Nephron (organoid): ENCODE measurements at regions not wholly inside any gene's neighbourhood (a gene's known extent, or its start where the extent isn't known, plus 50 kb on each side); places are given as distances from the start of the nearest gene placed in this dataset.

ENCODE experiments used
- H3K27ac Mint-ChIP-seq, 3 experiments: 2 replicates each; pipeline ENCODE4 v1.8.0; 2020; ENCODE audit warnings: mixed read lengths in 3 of 3, mild to moderate bottlenecking in 2 of 3, moderate library complexity in 1 of 3
- H3K27me3 Mint-ChIP-seq: 2 replicates; pipeline ENCODE4 v1.8.0; 2021; ENCODE audit warnings: low read depth, mild to moderate bottlenecking, moderate library complexity, mixed read lengths
- H3K36me3 Mint-ChIP-seq: 2 replicates; pipeline ENCODE4 v1.8.0; 2020; ENCODE audit warnings: low read depth, mixed read lengths
- H3K4me1 Mint-ChIP-seq: 2 replicates; pipeline ENCODE4 v1.8.0; 2020; ENCODE audit warnings: mixed read lengths
- H3K4me3 Mint-ChIP-seq, 3 experiments: 2 replicates each; pipeline ENCODE4 v1.8.0; 2020; ENCODE audit warnings: mild to moderate bottlenecking in 3 of 3, mixed read lengths in 3 of 3, moderate library complexity in 2 of 3
- H3K9me3 Mint-ChIP-seq: 2 replicates; pipeline ENCODE4 v1.8.0; 2020; ENCODE audit warnings: mixed read lengths
- TF ChIP-seq, protein P1 (sequence below), 3 experiments: fragments of 200-600 bp; sonication (generic); IDR thresholded peaks; one replicate each; pipeline ENCODE4 v1.5.0; 2021; ENCODE audit warnings: antibody characterized with exemption in 3 of 3; ENCODE audit not compliant: unreplicated experiment in 3 of 3

DNA sequence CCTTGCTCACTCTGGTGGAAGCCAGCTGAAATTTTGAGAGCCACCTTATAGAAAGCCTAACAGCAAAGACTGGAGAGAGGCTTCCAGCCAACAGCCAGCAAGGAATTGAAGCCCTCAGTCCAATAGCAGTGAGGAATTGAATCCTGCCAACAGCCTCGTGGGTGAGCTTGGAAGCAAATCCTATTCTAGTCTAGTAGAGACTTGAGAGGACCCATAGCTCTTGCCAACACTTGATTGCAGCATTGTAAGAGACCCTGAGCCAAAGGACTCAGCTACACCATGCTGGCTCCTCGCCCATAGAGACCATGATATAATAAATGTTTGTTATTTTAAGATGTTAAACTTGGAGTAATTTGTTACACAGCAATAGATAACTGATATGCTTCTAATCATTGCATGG lies 403.0 kb upstream of the TNP1 start:
- Mint-ChIP-seq H3K27ac (peak overlapping the region; percentile 70 to 81 (median 71)), H3K9me3 (peaks cover 18% of the 10 kb centered on the region), H3K4me3 (peak overlapping the region in 1 of 3 experiments; percentile 56), H3K4me1 (peaks cover 50% of the 10 kb centered on the region), H3K36me3 (peaks cover 10% of the 10 kb centered on the region), H3K27me3 (no peaks in the 10 kb centered on the region)
- TF ChIP-seq, protein P1, sequence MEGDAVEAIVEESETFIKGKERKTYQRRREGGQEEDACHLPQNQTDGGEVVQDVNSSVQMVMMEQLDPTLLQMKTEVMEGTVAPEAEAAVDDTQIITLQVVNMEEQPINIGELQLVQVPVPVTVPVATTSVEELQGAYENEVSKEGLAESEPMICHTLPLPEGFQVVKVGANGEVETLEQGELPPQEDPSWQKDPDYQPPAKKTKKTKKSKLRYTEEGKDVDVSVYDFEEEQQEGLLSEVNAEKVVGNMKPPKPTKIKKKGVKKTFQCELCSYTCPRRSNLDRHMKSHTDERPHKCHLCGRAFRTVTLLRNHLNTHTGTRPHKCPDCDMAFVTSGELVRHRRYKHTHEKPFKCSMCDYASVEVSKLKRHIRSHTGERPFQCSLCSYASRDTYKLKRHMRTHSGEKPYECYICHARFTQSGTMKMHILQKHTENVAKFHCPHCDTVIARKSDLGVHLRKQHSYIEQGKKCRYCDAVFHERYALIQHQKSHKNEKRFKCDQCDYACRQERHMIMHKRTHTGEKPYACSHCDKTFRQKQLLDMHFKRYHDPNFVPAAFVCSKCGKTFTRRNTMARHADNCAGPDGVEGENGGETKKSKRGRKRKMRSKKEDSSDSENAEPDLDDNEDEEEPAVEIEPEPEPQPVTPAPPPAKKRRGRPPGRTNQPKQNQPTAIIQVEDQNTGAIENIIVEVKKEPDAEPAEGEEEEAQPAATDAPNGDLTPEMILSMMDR (IDR thresholded peaks at IDR 0.05; ENCODE audit: unreplicated experiment in 3 of 3) = no peak

DNA sequence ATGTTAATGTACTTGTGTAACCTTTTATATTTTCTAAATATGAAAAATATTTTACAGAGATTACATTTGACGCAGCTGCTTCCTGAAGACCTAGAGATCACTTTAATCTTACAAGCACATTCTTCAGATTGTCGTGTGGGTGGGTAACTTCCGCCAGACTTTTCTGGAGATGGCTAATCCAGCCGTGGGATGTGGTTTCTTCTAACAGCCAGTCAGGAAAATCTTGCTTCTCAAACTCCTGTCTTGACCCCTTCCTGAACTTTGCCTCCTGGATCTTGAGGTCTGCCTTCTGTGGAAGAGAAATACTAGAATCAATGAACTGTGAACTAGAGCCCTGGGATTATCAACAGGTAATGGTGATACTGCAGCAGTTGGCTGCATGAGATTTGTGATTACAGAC lies 401.6 kb upstream of the TNP1 start:
- peaks cover 7% of the 10 kb centered on the region for H3K36me3 Mint-ChIP-seq
- peak overlapping the region in 2 of 3 experiments; percentile 59 to 81 for H3K27ac Mint-ChIP-seq
- H3K27me3 Mint-ChIP-seq = no peaks in the 10 kb centered on the region
- peak overlapping the region in 1 of 3 experiments; percentile 16 for H3K4me3 Mint-ChIP-seq
- H3K9me3 Mint-ChIP-seq = peaks cover 11% of the 10 kb centered on the region
- peaks cover 62% of the 10 kb centered on the region for H3K4me1 Mint-ChIP-seq
- TF ChIP-seq, protein P1 (IDR thresholded peaks at IDR 0.05; ENCODE audit: unreplicated experiment in 3 of 3) = no peak

DNA sequence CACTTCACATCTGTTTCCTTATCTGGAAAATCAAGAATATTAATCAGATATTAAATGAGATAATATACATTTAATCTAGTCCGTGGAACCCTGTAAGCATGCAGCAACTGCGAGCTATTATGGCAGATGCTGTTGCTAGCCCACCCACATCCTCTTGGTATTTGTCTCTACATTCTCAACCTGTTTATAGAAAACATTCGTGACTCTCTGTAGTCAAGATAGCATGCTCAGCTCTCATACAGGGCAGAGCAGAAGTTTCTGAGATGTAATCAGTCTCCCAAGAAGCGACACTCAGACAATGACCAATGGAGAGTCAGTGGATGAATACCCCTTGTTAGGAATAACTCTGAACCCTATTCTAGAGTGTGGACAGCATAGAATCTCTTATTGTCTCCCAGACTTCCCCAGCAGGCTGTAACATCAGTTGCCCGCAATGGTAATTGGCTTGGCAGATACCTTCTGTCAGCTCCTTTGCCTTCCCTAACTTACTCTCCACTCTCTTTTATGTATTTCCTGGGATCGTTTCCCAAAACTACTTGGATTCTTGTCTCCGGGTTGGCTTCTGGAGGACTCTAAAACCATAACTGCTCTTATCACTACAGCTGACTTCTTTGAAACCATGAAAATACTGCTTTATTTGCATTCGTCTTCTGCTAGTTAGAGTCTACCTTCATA lies 400.7 kb upstream of the TNP1 start:
- H3K4me1 Mint-ChIP-seq = peaks cover 70% of the 10 kb centered on the region
- H3K36me3 Mint-ChIP-seq = peaks cover 3% of the 10 kb centered on the region

DNA sequence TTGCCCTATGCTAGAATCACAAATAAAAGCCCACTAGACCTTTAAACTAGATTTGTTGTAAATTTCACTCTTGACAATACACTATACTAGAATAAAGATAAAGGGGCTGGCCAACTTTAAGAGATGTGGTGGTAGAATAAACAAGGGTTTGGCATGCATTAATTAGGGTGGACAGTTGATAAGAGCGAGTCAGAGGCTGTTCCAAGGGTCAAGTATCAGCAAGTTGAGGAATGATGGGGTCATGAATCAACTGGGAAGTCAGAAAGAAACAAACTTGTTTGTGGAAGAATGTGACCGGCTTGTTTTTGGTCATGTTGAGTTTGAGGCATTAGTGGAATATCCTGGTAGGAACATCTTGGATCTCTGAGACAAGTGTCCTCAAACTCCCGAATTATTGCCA lies 398.3 kb upstream of the TNP1 start:
- H3K9me3 Mint-ChIP-seq = peaks cover 5% of the 10 kb centered on the region
- no peak overlapping the region for H3K4me3 Mint-ChIP-seq
- TF ChIP-seq, protein P1 (IDR thresholded peaks at IDR 0.05; ENCODE audit: unreplicated experiment in 3 of 3) = no peak
- H3K36me3 Mint-ChIP-seq = peaks cover 3% of the 10 kb centered on the region
- no peaks in the 10 kb centered on the region for H3K27me3 Mint-ChIP-seq
- peak overlapping the region in 2 of 3 experiments; percentile 75 to 84 for H3K27ac Mint-ChIP-seq
- peaks cover 67% of the 10 kb centered on the region for H3K4me1 Mint-ChIP-seq

More for the DNA sequence above, 400.7 kb upstream of the TNP1 start:
- Mint-ChIP-seq H3K9me3 (peaks cover 5% of the 10 kb centered on the region), H3K27ac (peak overlapping the region in 2 of 3 experiments; percentile 21 to 81), H3K4me3 (no peak overlapping the region), H3K27me3 (no peaks in the 10 kb centered on the region)
- TF ChIP-seq, protein P1 (IDR thresholded peaks at IDR 0.05; ENCODE audit: unreplicated experiment in 3 of 3) = no peak

DNA sequence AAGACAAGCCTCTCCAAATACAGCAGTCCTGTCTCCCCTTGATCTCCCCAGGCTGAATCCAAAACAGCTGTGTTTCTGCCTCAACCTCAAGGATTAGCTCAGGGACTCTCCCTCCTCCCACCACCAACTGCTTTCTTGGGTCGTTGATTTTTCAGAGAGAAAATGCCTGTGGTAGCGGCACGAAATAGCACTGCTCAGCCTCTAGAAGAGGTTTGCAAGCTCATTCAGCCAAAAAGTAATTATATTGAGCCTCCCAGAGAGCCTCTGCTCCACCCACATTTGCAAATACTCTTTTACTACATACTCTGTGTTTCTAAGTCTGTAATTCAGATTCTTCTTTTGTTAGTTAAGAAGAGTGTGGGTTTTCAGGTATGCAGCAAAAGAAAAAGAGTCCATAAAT lies 396.4 kb upstream of the TNP1 start:
- Mint-ChIP-seq H3K9me3 (no peaks in the 10 kb centered on the region), H3K27ac (peak overlapping the region; percentile 62 to 79 (median 73)), H3K36me3 (no peaks in the 10 kb centered on the region), H3K4me3 (peak overlapping the region in 1 of 3 experiments; percentile 12), H3K27me3 (no peaks in the 10 kb centered on the region), H3K4me1 (peaks cover 63% of the 10 kb centered on the region)
- TF ChIP-seq, protein P1 (IDR thresholded peaks at IDR 0.05; ENCODE audit: unreplicated experiment in 3 of 3) = no peak

DNA sequence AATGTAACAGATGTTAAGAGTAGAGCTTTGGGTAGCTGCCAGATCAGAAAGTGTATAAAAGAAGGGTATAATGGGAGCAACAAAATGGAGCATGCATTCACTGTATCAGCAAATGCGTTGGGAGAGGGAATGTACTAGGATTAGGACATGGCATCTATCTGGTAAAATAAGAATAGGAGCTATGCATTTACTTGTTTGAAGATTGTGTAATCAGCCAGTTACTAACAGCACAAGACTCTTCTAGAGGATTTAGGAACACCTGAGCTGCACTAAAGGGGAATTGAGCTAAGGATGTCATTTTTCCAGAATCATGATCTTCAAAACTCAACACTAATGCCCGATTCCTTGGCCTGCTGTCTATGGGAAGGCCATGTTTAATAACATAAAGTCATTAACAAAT lies 394.2 kb upstream of the TNP1 start:
- TF ChIP-seq, protein P1 (IDR thresholded peaks at IDR 0.05; ENCODE audit: unreplicated experiment in 3 of 3) = no peak
- Mint-ChIP-seq H3K27ac (peak overlapping the region in 1 of 3 experiments; percentile 10), H3K36me3 (no peaks in the 10 kb centered on the region), H3K4me1 (peaks cover 49% of the 10 kb centered on the region), H3K9me3 (no peaks in the 10 kb centered on the region), H3K4me3 (no peak overlapping the region), H3K27me3 (no peaks in the 10 kb centered on the region)
